GM13976 (cell line): ENCODE measurements at regions not wholly inside any gene's neighbourhood (a gene's known extent, or its start where the extent isn't known, plus 50 kb on each side); places are given as distances from the start of the nearest gene placed in this dataset.

Experiments used
- DNase-seq: peaks from one replicate; pipeline ENCODE4 v3.0.0; 2012; ENCODE audit warnings: low spot score
- CTCF ChIP-seq: IDR thresholded peaks from 2 replicates; pipeline ENCODE4 v1.5.1; 2012; ENCODE audit warnings: borderline replicate concordance, mild to moderate bottlenecking; ENCODE audit not compliant: insufficient read depth; ENCODE audit errors: extremely low read depth, missing control alignments, control extremely low read depth
- in situ Hi-C: fragments of 300-500 bp; cut with MboI; formaldehyde crosslinking; loops from one replicate; pipeline ENCODE4 v1.12.0; 2022; ENCODE audit warnings: low sequenced_read_pairs, mixed read lengths, inconsistent platforms; ENCODE audit not compliant: unreplicated experiment

- DNase-seq: no peak
- in situ Hi-C loops: no loop called here
- TF ChIP-seq CTCF: no peak
Observed at GRCh38 chr3:83093222-83093572, 1331.8 kb upstream of the GBE1 start.

GRCh38 chr3:83092521-83093221 lies 1331.2 kb upstream of the GBE1 start:
- no peak for DNase-seq
- in situ Hi-C loops: no loop called here
- TF ChIP-seq CTCF: no peak

- DNase-seq: no peak
- TF ChIP-seq CTCF: no peak
- in situ Hi-C loops: no loop called here
Observed at GRCh38 chr3:83076041-83076440, 1314.6 kb upstream of the GBE1 start.

- in situ Hi-C loops: no loop called here
- DNase-seq: no peak
- TF ChIP-seq CTCF: no peak
Observed at GRCh38 chr3:83074485-83074884, 1313.0 kb upstream of the GBE1 start.

- DNase-seq: no peak
- TF ChIP-seq CTCF: no peak
- in situ Hi-C loops: no loop called here
Observed at GRCh38 chr3:83065851-83066460, 1304.5 kb upstream of the GBE1 start.

GRCh38 chr3:83063446-83063845 lies 1302.0 kb upstream of the GBE1 start:
- in situ Hi-C loops: no loop called here
- no peak for TF ChIP-seq CTCF
- no peak for DNase-seq
